Keratinocyte (primary cell): ENCODE measurements at regions not wholly inside any gene's neighbourhood (a gene's known extent, or its start where the extent isn't known, plus 50 kb on each side); places are given as distances from the start of the nearest gene placed in this dataset.

Experiments used
- EZH2 ChIP-seq: IDR thresholded peaks from one replicate; pipeline ENCODE4 v1.6.1; 2012; ENCODE audit warnings: inconsistent platforms, mild to moderate bottlenecking, low read length, moderate library complexity
- TF ChIP-seq, protein P1 (sequence below), 3 experiments: IDR thresholded peaks in 1 of 3; conservative IDR thresholded peaks in 1 of 3; optimal IDR thresholded peaks in 1 of 3; 2 replicates in 2 of 3; 3 replicates in 1 of 3; pipeline versions ENCODE3 to v1.5.1; 2011; ENCODE audit warnings: low read length in 3 of 3, mild to moderate bottlenecking in 3 of 3, moderate library complexity in 2 of 3, control low read depth in 1 of 3, inconsistent platforms in 1 of 3; ENCODE audit not compliant: insufficient read depth in 2 of 3; ENCODE audit errors: extremely low read depth in 1 of 3

DNA sequence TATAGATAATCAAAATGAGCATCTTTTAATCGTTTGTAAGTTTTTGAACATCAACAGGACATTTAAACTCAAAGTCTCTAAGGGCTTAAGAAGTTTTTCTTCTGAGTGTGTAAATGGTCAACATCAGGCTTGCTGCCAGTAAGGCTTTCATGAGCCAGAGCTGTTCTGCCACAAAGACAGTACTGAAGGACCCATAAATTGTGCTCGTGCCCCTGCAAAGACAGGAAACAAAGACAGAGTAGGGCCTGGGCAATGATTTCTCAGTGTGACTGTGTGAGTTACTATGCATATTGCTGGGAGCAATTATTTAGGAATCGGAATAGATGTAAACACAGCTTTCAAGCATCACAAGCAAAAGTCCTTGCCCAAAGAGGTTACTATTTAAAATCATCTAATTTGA is 300.0 kb downstream of the IDS start:
- TF ChIP-seq, protein P1, sequence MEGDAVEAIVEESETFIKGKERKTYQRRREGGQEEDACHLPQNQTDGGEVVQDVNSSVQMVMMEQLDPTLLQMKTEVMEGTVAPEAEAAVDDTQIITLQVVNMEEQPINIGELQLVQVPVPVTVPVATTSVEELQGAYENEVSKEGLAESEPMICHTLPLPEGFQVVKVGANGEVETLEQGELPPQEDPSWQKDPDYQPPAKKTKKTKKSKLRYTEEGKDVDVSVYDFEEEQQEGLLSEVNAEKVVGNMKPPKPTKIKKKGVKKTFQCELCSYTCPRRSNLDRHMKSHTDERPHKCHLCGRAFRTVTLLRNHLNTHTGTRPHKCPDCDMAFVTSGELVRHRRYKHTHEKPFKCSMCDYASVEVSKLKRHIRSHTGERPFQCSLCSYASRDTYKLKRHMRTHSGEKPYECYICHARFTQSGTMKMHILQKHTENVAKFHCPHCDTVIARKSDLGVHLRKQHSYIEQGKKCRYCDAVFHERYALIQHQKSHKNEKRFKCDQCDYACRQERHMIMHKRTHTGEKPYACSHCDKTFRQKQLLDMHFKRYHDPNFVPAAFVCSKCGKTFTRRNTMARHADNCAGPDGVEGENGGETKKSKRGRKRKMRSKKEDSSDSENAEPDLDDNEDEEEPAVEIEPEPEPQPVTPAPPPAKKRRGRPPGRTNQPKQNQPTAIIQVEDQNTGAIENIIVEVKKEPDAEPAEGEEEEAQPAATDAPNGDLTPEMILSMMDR (optimal IDR thresholded peaks at IDR 0.05 in 1 of 3, IDR thresholded peaks at IDR 0.05 in 1 of 3, conservative IDR thresholded peaks at IDR 0.05 in 1 of 3; ENCODE audit: extremely low read depth in 1 of 3, insufficient read depth in 2 of 3, low read length in 3 of 3) = no peak
- no peak for TF ChIP-seq EZH2
